A673 (cell line): ENCODE measurements at regions not wholly inside any gene's neighbourhood (a gene's known extent, or its start where the extent isn't known, plus 50 kb on each side); places are given as distances from the start of the nearest gene placed in this dataset.

Experiments
- CTCF ChIP-seq: fragments of 300-800, 200-600 bp; sonication (generic); conservative IDR thresholded peaks from 2 replicates; pipeline ENCODE4 v1.5.1; 2017; ENCODE audit warnings: low read depth, mild to moderate bottlenecking, antibody characterized with exemption, low read length, moderate library complexity, mixed read lengths
- EZH2 ChIP-seq: fragments of 200-600 bp; sonication (generic); IDR thresholded peaks from 2 replicates; pipeline ENCODE4 v1.6.1; 2017; ENCODE audit warnings: borderline replicate concordance, low read depth, mild to moderate bottlenecking, mixed read lengths, antibody characterized with exemption, low read length; ENCODE audit not compliant: poor library complexity, severe bottlenecking

DNA sequence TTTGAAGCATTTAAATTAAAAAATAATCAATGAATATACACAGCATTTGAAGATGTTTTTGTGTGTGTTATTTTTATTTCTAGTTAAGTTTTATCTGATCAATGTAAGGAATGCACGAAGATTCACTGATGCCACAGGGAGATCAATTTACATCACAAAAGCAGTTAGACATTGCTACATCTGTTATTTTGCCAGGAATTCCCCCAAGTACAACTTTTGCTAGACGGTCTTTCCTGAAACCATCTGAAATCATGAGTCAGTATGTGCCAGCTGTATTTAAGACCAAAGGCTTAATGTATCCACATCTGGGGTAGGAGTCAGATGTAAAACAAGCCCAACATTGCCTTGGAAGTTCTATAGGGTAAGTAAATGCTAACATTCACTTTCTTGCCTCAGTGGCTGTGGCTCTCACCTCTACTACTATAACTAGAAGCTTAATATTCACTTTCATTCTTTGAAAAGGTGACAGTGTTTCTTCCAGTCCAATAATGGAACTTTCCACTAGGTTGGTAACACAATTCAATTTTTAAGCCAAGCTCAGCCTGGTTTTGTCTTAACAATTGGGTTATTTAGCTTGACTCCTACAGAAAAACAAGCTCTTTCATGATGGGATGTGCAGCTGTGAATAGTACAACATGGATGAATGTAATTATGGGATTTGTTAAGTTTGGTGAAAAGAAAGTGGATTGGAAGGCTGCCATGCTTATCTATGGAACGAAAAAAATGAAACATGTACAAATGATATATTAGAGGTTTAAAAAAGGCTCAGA, 385.4 kb upstream of the TMEM132C start:
- TF ChIP-seq EZH2: no peak
- no peak for TF ChIP-seq CTCF
